HUES6 (cell line): ENCODE measurements at regions not wholly inside any gene's neighbourhood (a gene's known extent, or its start where the extent isn't known, plus 50 kb on each side); places are given as distances from the start of the nearest gene placed in this dataset.
"Not testable (repeated sequence)": the region's sequence is repeated elsewhere in the genome, so short reads cannot be mapped to it uniquely, and the experiment has no call there.

Experiments
- H3K27ac ChIP-seq: 2 replicates; pipeline ENCODE4 v1.7.0; 2013; ENCODE audit warnings: low read depth, mild to moderate bottlenecking, low read length, inconsistent platforms
- H3K27me3 ChIP-seq: 2 replicates; pipeline ENCODE4 v1.6.1; 2013; ENCODE audit warnings: low read length; ENCODE audit not compliant: control insufficient read depth, insufficient read depth
- H3K36me3 ChIP-seq: 2 replicates; pipeline ENCODE4 v1.6.1; 2013; ENCODE audit warnings: low read length; ENCODE audit not compliant: control insufficient read depth, insufficient read depth
- H3K4me1 ChIP-seq: 2 replicates; pipeline ENCODE4 v1.6.1; 2013; ENCODE audit warnings: low read length; ENCODE audit not compliant: control insufficient read depth, insufficient read depth
- H3K4me3 ChIP-seq: 2 replicates; pipeline ENCODE4 v1.5.1; 2013; ENCODE audit warnings: low read depth, low read length
- H3K9ac ChIP-seq: one replicate; pipeline ENCODE4 v1.6.1; 2013; ENCODE audit warnings: mild to moderate bottlenecking, low read length
- H3K9me3 ChIP-seq: 2 replicates; pipeline ENCODE4 v1.6.1; 2013; ENCODE audit warnings: low read depth, low read length; ENCODE audit not compliant: control insufficient read depth, insufficient read depth

- peaks cover 3% of the 10 kb centered on the region for H3K4me1 ChIP-seq
- no peak overlapping the region for H3K9ac ChIP-seq
- no peaks in the 10 kb centered on the region for H3K36me3 ChIP-seq
- no peaks in the 10 kb centered on the region for H3K9me3 ChIP-seq
- H3K4me3 ChIP-seq, result no peak overlapping the region
- no peaks in the 10 kb centered on the region for H3K27me3 ChIP-seq
- H3K27ac ChIP-seq, result no peak overlapping the region
Measured at GRCh38 chr5:109562441-109562840, 127.3 kb upstream of the MAN2A1 start.

GRCh38 chr5:109561447-109561846 is 128.3 kb upstream of the MAN2A1 start:
- Histone ChIP-seq H3K36me3 (no peaks in the 10 kb centered on the region), H3K4me1 (no peaks in the 10 kb centered on the region), H3K27me3 (no peaks in the 10 kb centered on the region), H3K9me3 (no peaks in the 10 kb centered on the region), H3K4me3 (no peak overlapping the region), H3K9ac (no peak overlapping the region), H3K27ac (no peak overlapping the region)

GRCh38 chr5:109560554-109560953 is 129.2 kb upstream of the MAN2A1 start:
- no peak overlapping the region for H3K4me3 ChIP-seq
- H3K9me3 ChIP-seq, result no peaks in the 10 kb centered on the region
- no peaks in the 10 kb centered on the region for H3K4me1 ChIP-seq
- no peak overlapping the region for H3K27ac ChIP-seq
- no peaks in the 10 kb centered on the region for H3K27me3 ChIP-seq
- no peak overlapping the region for H3K9ac ChIP-seq
- H3K36me3 ChIP-seq, result no peaks in the 10 kb centered on the region

GRCh38 chr5:109558952-109559351 is 130.8 kb upstream of the MAN2A1 start:
- Histone ChIP-seq H3K4me3 (no peak overlapping the region), H3K9me3 (no peaks in the 10 kb centered on the region; the same call in 1 of the 2 replicates), H3K36me3 (no peaks in the 10 kb centered on the region), H3K27ac (no peak overlapping the region), H3K9ac (no peak overlapping the region), H3K4me1 (no peaks in the 10 kb centered on the region), H3K27me3 (no peaks in the 10 kb centered on the region)

GRCh38 chr5:109558364-109558763 is 131.4 kb upstream of the MAN2A1 start:
- H3K27ac ChIP-seq, result no peak overlapping the region
- no peaks in the 10 kb centered on the region for H3K27me3 ChIP-seq
- H3K9me3 ChIP-seq, result no peaks in the 10 kb centered on the region; the same call in 1 of the 2 replicates
- no peaks in the 10 kb centered on the region for H3K4me1 ChIP-seq
- H3K4me3 ChIP-seq, result no peak overlapping the region
- H3K36me3 ChIP-seq, result no peaks in the 10 kb centered on the region
- H3K9ac ChIP-seq, result no peak overlapping the region

- Histone ChIP-seq H3K9ac (no peak overlapping the region), H3K27me3 (no peaks in the 10 kb centered on the region), H3K4me1 (no peaks in the 10 kb centered on the region)
Measured at GRCh38 chr5:109553846-109554245, 135.9 kb upstream of the MAN2A1 start.

GRCh38 chr5:109551234-109551633 is 138.5 kb upstream of the MAN2A1 start:
- not testable (repeated sequence) for H3K4me1 ChIP-seq, H3K9ac ChIP-seq, H3K27ac ChIP-seq, H3K36me3 ChIP-seq, H3K27me3 ChIP-seq, H3K4me3 ChIP-seq
- peaks cover 16% of the 10 kb centered on the region for H3K9me3 ChIP-seq

More at GRCh38 chr5:109553846-109554245, 135.9 kb upstream of the MAN2A1 start:
- Histone ChIP-seq H3K4me3 (no peak overlapping the region), H3K9me3 (peaks cover 16% of the 10 kb centered on the region), H3K27ac (no peak overlapping the region), H3K36me3 (no peaks in the 10 kb centered on the region)

- H3K4me1 ChIP-seq, result no peaks in the 10 kb centered on the region
- H3K27ac ChIP-seq, result no peak overlapping the region
- no peak overlapping the region for H3K4me3 ChIP-seq
- no peaks in the 10 kb centered on the region for H3K36me3 ChIP-seq
- H3K9me3 ChIP-seq, result peaks cover 16% of the 10 kb centered on the region
- H3K27me3 ChIP-seq, result no peaks in the 10 kb centered on the region
- H3K9ac ChIP-seq, result no peak overlapping the region
Measured at GRCh38 chr5:109550077-109550476, 139.7 kb upstream of the MAN2A1 start.

- Histone ChIP-seq H3K4me1 (no peaks in the 10 kb centered on the region), H3K9ac (no peak overlapping the region), H3K36me3 (no peaks in the 10 kb centered on the region), H3K4me3 (no peak overlapping the region), H3K27ac (no peak overlapping the region), H3K9me3 (peaks cover 11% of the 10 kb centered on the region), H3K27me3 (no peaks in the 10 kb centered on the region)
Measured at GRCh38 chr5:109546461-109546860, 136.7 kb upstream of the PJA2 start.

GRCh38 chr5:109544873-109545272 is 135.1 kb upstream of the PJA2 start:
- not testable (repeated sequence) for H3K9ac ChIP-seq, H3K4me1 ChIP-seq, H3K9me3 ChIP-seq, H3K4me3 ChIP-seq, H3K36me3 ChIP-seq, H3K27me3 ChIP-seq, H3K27ac ChIP-seq

GRCh38 chr5:109538692-109539091 is 128.9 kb upstream of the PJA2 start:
- H3K27me3 ChIP-seq, H3K36me3 ChIP-seq, H3K4me1 ChIP-seq, H3K9ac ChIP-seq, H3K27ac ChIP-seq, H3K9me3 ChIP-seq, H3K4me3 ChIP-seq: not testable (repeated sequence)

- H3K27ac ChIP-seq, H3K4me3 ChIP-seq, H3K4me1 ChIP-seq, H3K27me3 ChIP-seq, H3K9ac ChIP-seq, H3K9me3 ChIP-seq, H3K36me3 ChIP-seq: not testable (repeated sequence)
Measured at GRCh38 chr5:109535090-109535489, 125.3 kb upstream of the PJA2 start.
